ENCODE measurements at regions not wholly inside any gene's neighbourhood (a gene's known extent, or its start where the extent isn't known, plus 50 kb on each side); places are given as distances from the start of the nearest gene placed in this dataset.

GRCh38 chr16:80345701-80346100 lies 195.1 kb upstream of the DYNLRB2 start:
- Histone ChIP-seq H3K27ac (ENCODE audit: low read depth, low read length) (no peak overlapping the region), H3K36me3 (ENCODE audit: control insufficient read depth in 3 of 3, insufficient read depth in 3 of 3, low read length in 3 of 3) (no peaks in the 10 kb centered on the region), H3K9ac (ENCODE audit: low read depth in 1 of 3, low read length in 3 of 3) (no peak overlapping the region), H3K4me1 (ENCODE audit: control insufficient read depth in 3 of 3, insufficient read depth in 3 of 3, low read length in 3 of 3) (no peaks in the 10 kb centered on the region), H3K4me3 (ENCODE audit: low read length in 3 of 3) (no peak overlapping the region), H3K27me3 (ENCODE audit: control insufficient read depth in 3 of 3, insufficient read depth in 3 of 3, low read length in 3 of 3) (no peaks in the 10 kb centered on the region), H3K9me3 (ENCODE audit: control insufficient read depth in 3 of 3, low read length in 3 of 3) (peaks cover 0 to 5% (median 0%) of the 10 kb centered on the region in 3 donors)

DNA sequence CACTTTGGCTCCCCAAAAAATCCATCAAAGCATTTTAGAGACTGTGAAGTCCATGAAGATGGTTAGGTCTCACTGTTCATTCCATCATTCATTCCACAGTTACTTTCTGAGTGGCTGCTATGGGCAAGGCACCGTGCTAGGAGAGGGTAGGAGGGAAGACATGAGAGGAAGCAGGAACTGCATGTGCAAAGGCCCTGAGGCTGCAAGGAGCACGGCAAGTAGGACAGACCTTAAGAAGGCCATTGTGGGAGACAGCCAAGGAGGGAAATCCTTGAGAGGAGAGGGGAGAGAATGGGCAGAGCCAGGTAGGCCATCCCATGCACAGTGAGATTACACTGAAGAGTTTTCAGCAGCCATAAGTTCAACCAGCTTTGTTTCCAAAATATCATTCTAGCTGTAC lies 196.2 kb upstream of the DYNLRB2 start:
- H3K27ac ChIP-seq (ENCODE audit: low read depth, low read length) = no peak overlapping the region
- no peaks in the 10 kb centered on the region for H3K27me3 ChIP-seq (ENCODE audit: control insufficient read depth in 3 of 3, insufficient read depth in 3 of 3, low read length in 3 of 3)
- H3K4me1 ChIP-seq (ENCODE audit: control insufficient read depth in 3 of 3, insufficient read depth in 3 of 3, low read length in 3 of 3) = no peaks in the 10 kb centered on the region
- H3K9me3 ChIP-seq (ENCODE audit: control insufficient read depth in 3 of 3, low read length in 3 of 3) = peaks cover 0 to 5% (median 0%) of the 10 kb centered on the region in 3 donors
- H3K9ac ChIP-seq (ENCODE audit: low read depth in 1 of 3, low read length in 3 of 3) = no peak overlapping the region
- no peak overlapping the region for H3K4me3 ChIP-seq (ENCODE audit: low read length in 3 of 3)
- H3K36me3 ChIP-seq (ENCODE audit: control insufficient read depth in 3 of 3, insufficient read depth in 3 of 3, low read length in 3 of 3) = no peaks in the 10 kb centered on the region

GRCh38 chr16:80341263-80341662 lies 199.5 kb upstream of the DYNLRB2 start:
- no peak overlapping the region for H3K4me3 ChIP-seq (ENCODE audit: low read length in 3 of 3)
- H3K9me3 ChIP-seq (ENCODE audit: control insufficient read depth in 3 of 3, low read length in 3 of 3) = no peaks in the 10 kb centered on the region
- H3K36me3 ChIP-seq (ENCODE audit: control insufficient read depth in 3 of 3, insufficient read depth in 3 of 3, low read length in 3 of 3) = no peaks in the 10 kb centered on the region
- no peaks in the 10 kb centered on the region for H3K27me3 ChIP-seq (ENCODE audit: control insufficient read depth in 3 of 3, insufficient read depth in 3 of 3, low read length in 3 of 3)
- no peaks in the 10 kb centered on the region for H3K4me1 ChIP-seq (ENCODE audit: control insufficient read depth in 3 of 3, insufficient read depth in 3 of 3, low read length in 3 of 3)
- no peak overlapping the region for H3K27ac ChIP-seq (ENCODE audit: low read depth, low read length)
- H3K9ac ChIP-seq (ENCODE audit: low read depth in 1 of 3, low read length in 3 of 3) = no peak overlapping the region

DNA sequence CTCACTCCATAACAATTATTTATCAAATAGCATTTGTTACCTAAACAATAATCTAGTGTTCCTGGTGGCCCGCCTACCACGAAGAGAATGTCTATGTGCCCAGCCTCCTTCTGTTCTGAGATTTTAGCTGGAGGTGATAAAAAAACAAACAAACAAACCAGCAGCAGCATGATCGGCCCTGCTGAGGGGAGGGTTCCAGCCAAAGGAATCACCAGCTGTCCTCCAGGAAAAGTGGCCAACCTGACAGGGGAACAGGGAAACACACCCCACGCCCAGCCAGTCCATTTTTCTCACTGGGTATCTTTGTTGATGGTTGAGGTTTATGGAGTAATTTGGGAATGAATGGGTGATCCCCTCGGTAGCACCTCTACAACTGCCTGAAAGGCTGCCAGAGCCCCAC lies 203.0 kb upstream of the DYNLRB2 start:
- H3K27me3 ChIP-seq (ENCODE audit: control insufficient read depth in 3 of 3, insufficient read depth in 3 of 3, low read length in 3 of 3) = no peaks in the 10 kb centered on the region
- no peak overlapping the region for H3K27ac ChIP-seq (ENCODE audit: low read depth, low read length)
- H3K36me3 ChIP-seq (ENCODE audit: control insufficient read depth in 3 of 3, insufficient read depth in 3 of 3, low read length in 3 of 3) = no peaks in the 10 kb centered on the region
- no peak overlapping the region for H3K4me3 ChIP-seq (ENCODE audit: low read length in 3 of 3)
- H3K4me1 ChIP-seq (ENCODE audit: control insufficient read depth in 3 of 3, insufficient read depth in 3 of 3, low read length in 3 of 3) = no peaks in the 10 kb centered on the region
- no peak overlapping the region for H3K9ac ChIP-seq (ENCODE audit: low read depth in 1 of 3, low read length in 3 of 3)
- H3K9me3 ChIP-seq (ENCODE audit: control insufficient read depth in 3 of 3, low read length in 3 of 3) = no peaks in the 10 kb centered on the region

DNA sequence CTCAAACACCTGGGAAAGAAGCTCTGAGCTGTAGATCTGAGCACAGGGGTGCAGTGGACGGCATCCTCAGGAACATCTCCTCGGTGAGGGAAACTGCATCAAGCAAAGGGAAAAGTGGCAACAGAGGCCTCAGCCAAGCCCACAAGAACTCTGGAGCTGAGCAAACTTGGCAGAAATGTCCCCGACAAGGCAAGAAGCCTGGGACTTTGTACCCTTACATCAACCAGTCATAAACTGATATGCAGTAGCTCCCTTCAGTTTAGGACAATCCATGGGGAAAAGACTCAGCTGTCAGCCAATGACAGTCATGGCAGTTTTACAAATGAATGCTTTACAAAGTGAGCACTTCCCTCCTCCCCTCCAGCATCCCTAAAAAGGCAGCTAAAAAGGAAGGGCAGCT lies 210.0 kb upstream of the DYNLRB2 start:
- no peaks in the 10 kb centered on the region for H3K4me1 ChIP-seq (ENCODE audit: control insufficient read depth in 3 of 3, insufficient read depth in 3 of 3, low read length in 3 of 3)
- peaks cover 0 to 3% (median 0%) of the 10 kb centered on the region in 3 donors for H3K27me3 ChIP-seq (ENCODE audit: control insufficient read depth in 3 of 3, insufficient read depth in 3 of 3, low read length in 3 of 3)
- H3K27ac ChIP-seq (ENCODE audit: low read depth, low read length) = no peak overlapping the region
- no peaks in the 10 kb centered on the region for H3K36me3 ChIP-seq (ENCODE audit: control insufficient read depth in 3 of 3, insufficient read depth in 3 of 3, low read length in 3 of 3)
- no peak overlapping the region for H3K4me3 ChIP-seq (ENCODE audit: low read length in 3 of 3)
- no peak overlapping the region for H3K9ac ChIP-seq (ENCODE audit: low read depth in 1 of 3, low read length in 3 of 3)
- H3K9me3 ChIP-seq (ENCODE audit: control insufficient read depth in 3 of 3, low read length in 3 of 3) = no peaks in the 10 kb centered on the region

GRCh38 chr16:80330150-80330549 lies 210.6 kb upstream of the DYNLRB2 start:
- no peak overlapping the region for H3K27ac ChIP-seq (ENCODE audit: low read depth, low read length)
- no peak overlapping the region for H3K9ac ChIP-seq (ENCODE audit: low read depth in 1 of 3, low read length in 3 of 3)
- no peaks in the 10 kb centered on the region for H3K4me1 ChIP-seq (ENCODE audit: control insufficient read depth in 3 of 3, insufficient read depth in 3 of 3, low read length in 3 of 3)
- H3K36me3 ChIP-seq (ENCODE audit: control insufficient read depth in 3 of 3, insufficient read depth in 3 of 3, low read length in 3 of 3) = no peaks in the 10 kb centered on the region
- peaks cover 0 to 3% (median 0%) of the 10 kb centered on the region in 3 donors for H3K27me3 ChIP-seq (ENCODE audit: control insufficient read depth in 3 of 3, insufficient read depth in 3 of 3, low read length in 3 of 3)
- H3K4me3 ChIP-seq (ENCODE audit: low read length in 3 of 3) = no peak overlapping the region
- H3K9me3 ChIP-seq (ENCODE audit: control insufficient read depth in 3 of 3, low read length in 3 of 3) = no peaks in the 10 kb centered on the region

DNA sequence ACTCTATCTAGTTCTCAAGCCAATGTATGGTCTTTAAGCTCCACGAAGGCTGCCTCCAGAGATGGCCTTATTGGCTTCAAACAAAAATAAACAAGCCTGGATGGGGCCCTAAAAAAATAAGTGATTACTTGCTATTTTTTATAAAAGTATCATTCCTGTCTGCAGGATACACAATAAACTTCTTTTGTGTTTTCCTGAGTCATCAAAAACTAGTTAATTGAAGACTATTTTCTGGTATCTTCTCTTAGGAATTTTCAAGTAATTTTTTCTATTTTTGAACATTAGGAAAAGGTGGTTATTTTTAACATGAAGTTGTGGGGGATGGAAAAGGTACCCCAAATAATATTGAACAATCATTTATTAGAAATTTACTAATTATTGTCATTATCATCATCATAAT lies 213.1 kb upstream of the DYNLRB2 start:
- peaks cover 0 to 3% (median 3%) of the 10 kb centered on the region in 3 donors for H3K27me3 ChIP-seq (ENCODE audit: control insufficient read depth in 3 of 3, insufficient read depth in 3 of 3, low read length in 3 of 3)
- H3K9me3 ChIP-seq (ENCODE audit: control insufficient read depth in 3 of 3, low read length in 3 of 3) = no peaks in the 10 kb centered on the region
- no peak overlapping the region for H3K4me3 ChIP-seq (ENCODE audit: low read length in 3 of 3)
- no peaks in the 10 kb centered on the region for H3K4me1 ChIP-seq (ENCODE audit: control insufficient read depth in 3 of 3, insufficient read depth in 3 of 3, low read length in 3 of 3)
- no peak overlapping the region for H3K27ac ChIP-seq (ENCODE audit: low read depth, low read length)
- H3K9ac ChIP-seq (ENCODE audit: low read depth in 1 of 3, low read length in 3 of 3) = no peak overlapping the region
- no peaks in the 10 kb centered on the region for H3K36me3 ChIP-seq (ENCODE audit: control insufficient read depth in 3 of 3, insufficient read depth in 3 of 3, low read length in 3 of 3)

GRCh38 chr16:80324371-80324770 lies 216.4 kb upstream of the DYNLRB2 start:
- Histone ChIP-seq H3K27me3 (ENCODE audit: control insufficient read depth in 3 of 3, insufficient read depth in 3 of 3, low read length in 3 of 3) (peaks cover 0 to 3% (median 3%) of the 10 kb centered on the region in 3 donors), H3K4me1 (ENCODE audit: control insufficient read depth in 3 of 3, insufficient read depth in 3 of 3, low read length in 3 of 3) (no peaks in the 10 kb centered on the region)

GRCh38 chr16:80323808-80324195 lies 217.0 kb upstream of the DYNLRB2 start:
- Histone ChIP-seq H3K27ac (ENCODE audit: low read depth, low read length) (no peak overlapping the region), H3K9me3 (ENCODE audit: control insufficient read depth in 3 of 3, low read length in 3 of 3) (no peaks in the 10 kb centered on the region), H3K4me3 (ENCODE audit: low read length in 3 of 3) (no peak overlapping the region), H3K9ac (ENCODE audit: low read depth in 1 of 3, low read length in 3 of 3) (no peak overlapping the region), H3K27me3 (ENCODE audit: control insufficient read depth in 3 of 3, insufficient read depth in 3 of 3, low read length in 3 of 3) (peaks cover 0 to 3% (median 0%) of the 10 kb centered on the region in 3 donors), H3K4me1 (ENCODE audit: control insufficient read depth in 3 of 3, insufficient read depth in 3 of 3, low read length in 3 of 3) (no peaks in the 10 kb centered on the region), H3K36me3 (ENCODE audit: control insufficient read depth in 3 of 3, insufficient read depth in 3 of 3, low read length in 3 of 3) (no peaks in the 10 kb centered on the region)

More at GRCh38 chr16:80324371-80324770, 216.4 kb upstream of the DYNLRB2 start:
- Histone ChIP-seq H3K27ac (ENCODE audit: low read depth, low read length) (no peak overlapping the region), H3K36me3 (ENCODE audit: control insufficient read depth in 3 of 3, insufficient read depth in 3 of 3, low read length in 3 of 3) (no peaks in the 10 kb centered on the region), H3K9me3 (ENCODE audit: control insufficient read depth in 3 of 3, low read length in 3 of 3) (no peaks in the 10 kb centered on the region), H3K9ac (ENCODE audit: low read depth in 1 of 3, low read length in 3 of 3) (no peak overlapping the region), H3K4me3 (ENCODE audit: low read length in 3 of 3) (no peak overlapping the region)

- Histone ChIP-seq H3K36me3 (ENCODE audit: control insufficient read depth in 3 of 3, insufficient read depth in 3 of 3, low read length in 3 of 3) (no peaks in the 10 kb centered on the region), H3K9ac (ENCODE audit: low read depth in 1 of 3, low read length in 3 of 3) (no peak overlapping the region), H3K27me3 (ENCODE audit: control insufficient read depth in 3 of 3, insufficient read depth in 3 of 3, low read length in 3 of 3) (peaks cover 0 to 3% (median 0%) of the 10 kb centered on the region in 3 donors), H3K4me1 (ENCODE audit: control insufficient read depth in 3 of 3, insufficient read depth in 3 of 3, low read length in 3 of 3) (no peaks in the 10 kb centered on the region), H3K9me3 (ENCODE audit: control insufficient read depth in 3 of 3, low read length in 3 of 3) (no peaks in the 10 kb centered on the region), H3K27ac (ENCODE audit: low read depth, low read length) (no peak overlapping the region), H3K4me3 (ENCODE audit: low read length in 3 of 3) (no peak overlapping the region)
These were observed 217.5 kb upstream of the DYNLRB2 start for GRCh38 chr16:80323187-80323807.
